GM12874 (cell line): ENCODE measurements at regions not wholly inside any gene's neighbourhood (a gene's known extent, or its start where the extent isn't known, plus 50 kb on each side); places are given as distances from the start of the nearest gene placed in this dataset.

Experiments
- CTCF ChIP-seq: IDR thresholded peaks from 2 replicates; pipeline ENCODE4 v1.5.1; 2011; ENCODE audit warnings: low read depth, mild to moderate bottlenecking, control low read depth, low read length, moderate library complexity; ENCODE audit not compliant: insufficient read depth

GRCh38 chr5:53355931-53356330 lies 124.5 kb upstream of the FST start:
- TF ChIP-seq CTCF, result no peak

DNA sequence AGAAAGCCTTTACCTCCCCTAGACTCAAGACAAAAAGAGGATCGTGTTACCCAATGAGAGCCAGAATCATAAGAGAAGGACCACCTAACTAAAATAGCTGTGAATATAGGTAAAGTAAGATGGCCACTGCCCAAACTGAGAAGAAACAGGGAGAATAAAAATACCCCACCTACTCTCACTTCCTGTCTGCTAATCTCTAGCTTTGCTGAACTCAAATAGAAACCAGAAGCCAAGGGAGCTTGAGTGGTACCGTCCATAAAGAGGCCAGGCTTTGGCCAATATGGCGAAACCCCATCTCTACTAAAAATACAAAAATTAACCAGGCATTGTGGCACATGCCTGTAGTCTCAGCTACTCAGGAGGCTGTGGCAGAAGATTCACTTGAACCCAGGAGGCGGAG lies 123.0 kb upstream of the FST start:
- TF ChIP-seq CTCF, result no peak

DNA sequence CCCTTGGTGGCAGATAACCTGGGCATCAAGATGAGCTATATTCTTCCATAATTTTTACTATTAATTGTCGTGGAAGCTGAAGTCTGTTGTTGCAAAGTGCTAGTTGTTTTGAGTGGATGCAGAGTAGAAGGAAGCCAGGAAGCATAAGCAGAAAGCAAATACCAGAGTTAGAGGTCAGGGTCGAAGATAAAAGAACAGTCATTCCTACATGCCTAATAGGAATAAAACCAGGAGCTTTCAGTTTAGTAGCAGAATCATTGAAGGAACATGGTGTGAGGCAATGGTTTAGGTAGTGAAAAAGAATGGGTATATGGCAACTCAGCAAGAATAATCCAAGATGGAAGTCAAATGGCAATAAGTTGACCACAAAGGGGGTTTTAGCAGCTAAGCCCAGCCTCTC lies 121.6 kb upstream of the FST start:
- no peak for TF ChIP-seq CTCF

GRCh38 chr5:53359916-53360517 lies 120.4 kb upstream of the FST start:
- no peak for TF ChIP-seq CTCF

DNA sequence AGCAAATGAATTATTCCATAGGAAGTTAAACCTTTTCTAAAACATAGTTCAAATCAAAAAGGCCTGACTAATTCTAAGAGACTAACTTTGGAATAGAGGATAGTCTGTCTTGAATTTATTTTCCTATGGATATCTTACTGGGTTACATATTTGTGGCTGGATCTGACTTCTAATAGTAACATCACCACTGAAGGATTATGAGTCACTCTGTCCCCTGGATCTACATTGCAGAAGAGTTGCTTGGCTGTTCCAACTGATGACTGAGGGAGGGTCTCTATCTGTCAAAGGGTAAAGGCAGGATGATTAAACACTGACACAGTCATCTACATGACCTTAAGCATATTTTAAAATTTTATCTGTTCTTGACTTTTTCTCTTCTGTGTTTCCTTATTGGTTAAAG lies 119.6 kb upstream of the FST start:
- TF ChIP-seq CTCF, result no peak

DNA sequence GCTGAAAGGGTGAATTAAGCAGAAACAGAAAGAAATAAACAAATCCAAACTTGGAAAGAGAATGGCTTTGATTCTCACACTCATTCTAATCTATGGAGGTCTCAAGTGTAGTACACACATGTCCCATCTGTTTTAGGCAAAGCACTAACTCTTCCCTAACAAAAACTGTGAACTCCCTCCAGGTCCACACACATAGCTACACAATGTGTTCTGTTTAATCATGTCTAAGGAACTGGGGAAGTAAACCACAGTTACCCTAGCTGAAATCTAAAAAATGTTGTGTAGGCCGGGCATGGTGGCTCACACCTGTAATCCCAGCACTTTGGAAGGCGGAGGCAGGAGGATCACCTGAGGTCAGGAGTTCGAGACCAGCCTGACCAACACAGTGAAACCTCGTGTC lies 118.7 kb upstream of the FST start:
- TF ChIP-seq CTCF, result no peak

- TF ChIP-seq CTCF, result no peak
Observed at GRCh38 chr5:53362521-53362941, 117.9 kb upstream of the FST start.
